IMR-90 (cell line): ENCODE measurements at regions not wholly inside any gene's neighbourhood (a gene's known extent, or its start where the extent isn't known, plus 50 kb on each side); places are given as distances from the start of the nearest gene placed in this dataset.

Experiments
- BHLHE40 ChIP-seq: fragments of 150-350 bp; IDR thresholded peaks from 2 replicates; pipeline ENCODE4 v1.6.1; 2016; ENCODE audit warnings: mild to moderate bottlenecking, low read depth, low read length
- CEBPB ChIP-seq: IDR thresholded peaks from 2 replicates; pipeline ENCODE4 v1.6.1; 2012; ENCODE audit warnings: low read depth, low read length, improper control_type of control experiment
- CTCF ChIP-seq: conservative IDR thresholded peaks from 2 replicates; pipeline ENCODE4 v1.5.1; 2012; ENCODE audit warnings: mild to moderate bottlenecking, low read depth, low read length, improper control_type of control experiment
- MAFK ChIP-seq: IDR thresholded peaks from 2 replicates; pipeline ENCODE4 v1.6.1; 2012; ENCODE audit warnings: low read depth, low read length, improper control_type of control experiment
- RAD21 ChIP-seq: IDR thresholded peaks from 2 replicates; pipeline ENCODE4 v1.6.1; 2012; ENCODE audit warnings: low read length, improper control_type of control experiment

- TF ChIP-seq BHLHE40, result no peak
- TF ChIP-seq CTCF, result no peak
- no peak for TF ChIP-seq MAFK
- peak; percentile 38; the same call in 1 of the 2 replicates for TF ChIP-seq CEBPB
- TF ChIP-seq RAD21, result no peak
These were observed 142.3 kb upstream of the TMCC3 start for GRCh38 chr12:94792693-94793092.
